OCI-LY1 (cell line): ENCODE measurements at regions not wholly inside any gene's neighbourhood (a gene's known extent, or its start where the extent isn't known, plus 50 kb on each side); places are given as distances from the start of the nearest gene placed in this dataset.

Experiments used
- CTCF ChIP-seq: fragments of 200-600 bp; sonication (generic), shearing (Covaris generic); IDR thresholded peaks from 2 replicates; pipeline ENCODE4 v1.5.1; 2017; ENCODE audit warnings: mild to moderate bottlenecking, antibody characterized with exemption, low read length, moderate library complexity, mixed read lengths
- EZH2 ChIP-seq: fragments of 200-600 bp; sonication (generic), shearing (Covaris generic); IDR thresholded peaks from 2 replicates; pipeline ENCODE4 v1.8.0; 2017; ENCODE audit warnings: borderline replicate concordance, mixed run types, mild to moderate bottlenecking, antibody characterized with exemption, low read length, moderate library complexity, mixed read lengths

- TF ChIP-seq EZH2 (no peak), CTCF (no peak)
Measured at GRCh38 chr1:60823151-60823550, 259.2 kb upstream of the NFIA start.
